ENCODE measurements at regions not wholly inside any gene's neighbourhood (a gene's known extent, or its start where the extent isn't known, plus 50 kb on each side); places are given as distances from the start of the nearest gene placed in this dataset.

GRCh38 chr9:18014556-18014955, 435.7 kb downstream of the SH3GL2 start:
- Mint-ChIP-seq H3K36me3 (ENCODE audit: low read depth) (no peaks in the 10 kb centered on the region), H3K27ac (no peak overlapping the region), H3K4me1 (ENCODE audit: low read depth) (no peaks in the 10 kb centered on the region), H3K9me3 (peaks cover 9% of the 10 kb centered on the region), H3K4me3 (no peak overlapping the region), H3K27me3 (no peaks in the 10 kb centered on the region)
- no peak for DNase-seq

GRCh38 chr9:18015116-18015515, 436.2 kb downstream of the SH3GL2 start:
- H3K27ac Mint-ChIP-seq, result no peak overlapping the region
- no peaks in the 10 kb centered on the region for H3K36me3 Mint-ChIP-seq (ENCODE audit: low read depth)
- H3K4me1 Mint-ChIP-seq (ENCODE audit: low read depth), result no peaks in the 10 kb centered on the region
- no peaks in the 10 kb centered on the region for H3K27me3 Mint-ChIP-seq
- H3K4me3 Mint-ChIP-seq, result no peak overlapping the region
- peaks cover 9% of the 10 kb centered on the region for H3K9me3 Mint-ChIP-seq
- no peak for DNase-seq

GRCh38 chr9:18017136-18017535, 438.3 kb downstream of the SH3GL2 start:
- H3K36me3 Mint-ChIP-seq (ENCODE audit: low read depth), result no peaks in the 10 kb centered on the region
- DNase-seq, result no peak
- no peaks in the 10 kb centered on the region for H3K27me3 Mint-ChIP-seq
- H3K27ac Mint-ChIP-seq, result no peak overlapping the region
- H3K9me3 Mint-ChIP-seq, result peaks cover 9% of the 10 kb centered on the region
- no peaks in the 10 kb centered on the region for H3K4me1 Mint-ChIP-seq (ENCODE audit: low read depth)
- no peak overlapping the region for H3K4me3 Mint-ChIP-seq

- DNase-seq, result no peak
- Mint-ChIP-seq H3K27ac (no peak overlapping the region), H3K4me3 (no peak overlapping the region), H3K27me3 (no peaks in the 10 kb centered on the region), H3K9me3 (peaks cover 9% of the 10 kb centered on the region), H3K4me1 (ENCODE audit: low read depth) (no peaks in the 10 kb centered on the region), H3K36me3 (ENCODE audit: low read depth) (no peaks in the 10 kb centered on the region)
Measured at GRCh38 chr9:18018221-18018620, 439.4 kb downstream of the SH3GL2 start.

GRCh38 chr9:18018661-18019060, 439.8 kb downstream of the SH3GL2 start:
- H3K27ac Mint-ChIP-seq, result no peak overlapping the region
- peaks cover 9% of the 10 kb centered on the region for H3K9me3 Mint-ChIP-seq
- DNase-seq, result no peak
- no peaks in the 10 kb centered on the region for H3K27me3 Mint-ChIP-seq
- H3K4me3 Mint-ChIP-seq, result no peak overlapping the region
- no peaks in the 10 kb centered on the region for H3K36me3 Mint-ChIP-seq (ENCODE audit: low read depth)
- no peaks in the 10 kb centered on the region for H3K4me1 Mint-ChIP-seq (ENCODE audit: low read depth)

GRCh38 chr9:18020121-18020745, 441.4 kb downstream of the SH3GL2 start:
- no peak for DNase-seq
- Mint-ChIP-seq H3K27me3 (no peaks in the 10 kb centered on the region), H3K36me3 (ENCODE audit: low read depth) (no peaks in the 10 kb centered on the region), H3K4me3 (no peak overlapping the region), H3K4me1 (ENCODE audit: low read depth) (no peaks in the 10 kb centered on the region), H3K27ac (no peak overlapping the region), H3K9me3 (peaks cover 9% of the 10 kb centered on the region)

GRCh38 chr9:18022642-18023041, 443.8 kb downstream of the SH3GL2 start:
- DNase-seq, result no peak
- Mint-ChIP-seq H3K4me3 (no peak overlapping the region), H3K36me3 (ENCODE audit: low read depth) (no peaks in the 10 kb centered on the region), H3K9me3 (peaks cover 14% of the 10 kb centered on the region), H3K27ac (no peak overlapping the region), H3K4me1 (ENCODE audit: low read depth) (no peaks in the 10 kb centered on the region), H3K27me3 (no peaks in the 10 kb centered on the region)

- Mint-ChIP-seq H3K4me3 (no peak overlapping the region), H3K27ac (no peak overlapping the region), H3K27me3 (no peaks in the 10 kb centered on the region), H3K4me1 (ENCODE audit: low read depth) (no peaks in the 10 kb centered on the region), H3K9me3 (peaks cover 17% of the 10 kb centered on the region), H3K36me3 (ENCODE audit: low read depth) (no peaks in the 10 kb centered on the region)
- DNase-seq, result no peak
Measured at GRCh38 chr9:18023332-18023731, 444.5 kb downstream of the SH3GL2 start.

GRCh38 chr9:18032636-18033035, 441.3 kb upstream of the ADAMTSL1 start:
- Mint-ChIP-seq H3K4me3 (no peak overlapping the region), H3K4me1 (ENCODE audit: low read depth) (no peaks in the 10 kb centered on the region), H3K27ac (no peak overlapping the region), H3K9me3 (peaks cover 10% of the 10 kb centered on the region), H3K36me3 (ENCODE audit: low read depth) (no peaks in the 10 kb centered on the region), H3K27me3 (no peaks in the 10 kb centered on the region)
- DNase-seq, result no peak

GRCh38 chr9:18036422-18037187, 437.3 kb upstream of the ADAMTSL1 start:
- no peaks in the 10 kb centered on the region for H3K9me3 Mint-ChIP-seq
- no peak overlapping the region for H3K4me3 Mint-ChIP-seq
- H3K27ac Mint-ChIP-seq, result no peak overlapping the region
- no peaks in the 10 kb centered on the region for H3K27me3 Mint-ChIP-seq
- no peak for DNase-seq
- no peaks in the 10 kb centered on the region for H3K36me3 Mint-ChIP-seq (ENCODE audit: low read depth)
- no peaks in the 10 kb centered on the region for H3K4me1 Mint-ChIP-seq (ENCODE audit: low read depth)

GRCh38 chr9:18037981-18038380, 436.0 kb upstream of the ADAMTSL1 start:
- no peaks in the 10 kb centered on the region for H3K36me3 Mint-ChIP-seq (ENCODE audit: low read depth)
- H3K27me3 Mint-ChIP-seq, result no peaks in the 10 kb centered on the region
- no peak for DNase-seq
- H3K4me1 Mint-ChIP-seq (ENCODE audit: low read depth), result no peaks in the 10 kb centered on the region
- no peaks in the 10 kb centered on the region for H3K9me3 Mint-ChIP-seq
- H3K27ac Mint-ChIP-seq, result no peak overlapping the region
- no peak overlapping the region for H3K4me3 Mint-ChIP-seq

GRCh38 chr9:18040327-18040726, 433.6 kb upstream of the ADAMTSL1 start:
- Mint-ChIP-seq H3K4me1 (ENCODE audit: low read depth) (no peaks in the 10 kb centered on the region), H3K36me3 (ENCODE audit: low read depth) (no peaks in the 10 kb centered on the region), H3K4me3 (no peak overlapping the region), H3K27ac (no peak overlapping the region), H3K27me3 (no peaks in the 10 kb centered on the region), H3K9me3 (peaks cover 6% of the 10 kb centered on the region)
- DNase-seq, result no peak

GRCh38 chr9:18043978-18044377, 430.0 kb upstream of the ADAMTSL1 start:
- H3K4me3 Mint-ChIP-seq, result no peak overlapping the region
- no peaks in the 10 kb centered on the region for H3K4me1 Mint-ChIP-seq (ENCODE audit: low read depth)
- H3K27ac Mint-ChIP-seq, result no peak overlapping the region
- peaks cover 6% of the 10 kb centered on the region for H3K9me3 Mint-ChIP-seq
- no peak for DNase-seq
- H3K36me3 Mint-ChIP-seq (ENCODE audit: low read depth), result no peaks in the 10 kb centered on the region
- H3K27me3 Mint-ChIP-seq, result no peaks in the 10 kb centered on the region

GRCh38 chr9:18045326-18045725, 428.6 kb upstream of the ADAMTSL1 start:
- Mint-ChIP-seq H3K27ac (no peak overlapping the region), H3K4me3 (no peak overlapping the region), H3K36me3 (ENCODE audit: low read depth) (no peaks in the 10 kb centered on the region), H3K27me3 (no peaks in the 10 kb centered on the region), H3K9me3 (peaks cover 6% of the 10 kb centered on the region), H3K4me1 (ENCODE audit: low read depth) (no peaks in the 10 kb centered on the region)
- DNase-seq, result no peak

GRCh38 chr9:18046068-18046467, 427.9 kb upstream of the ADAMTSL1 start:
- no peaks in the 10 kb centered on the region for H3K4me1 Mint-ChIP-seq (ENCODE audit: low read depth)
- no peaks in the 10 kb centered on the region for H3K27me3 Mint-ChIP-seq
- H3K36me3 Mint-ChIP-seq (ENCODE audit: low read depth), result no peaks in the 10 kb centered on the region
- no peak for DNase-seq
- no peak overlapping the region for H3K27ac Mint-ChIP-seq
- no peak overlapping the region for H3K4me3 Mint-ChIP-seq
- H3K9me3 Mint-ChIP-seq, result peaks cover 6% of the 10 kb centered on the region

Data from activated T-cell treated with anti-CD3 and anti-CD28 coated beads, Interleukin-2, amount 50 U/mL, for 24 hours (primary cell).